HEK293T (cell line): ENCODE measurements at regions not wholly inside any gene's neighbourhood (a gene's known extent, or its start where the extent isn't known, plus 50 kb on each side); places are given as distances from the start of the nearest gene placed in this dataset.
A peak's percentile ranks its signal among the peaks of the same experiment; 100 is the strongest.
"Not testable (repeated sequence)": the region's sequence is repeated elsewhere in the genome, so short reads cannot be mapped to it uniquely, and the experiment has no call there.

Experiments
- CTCF ChIA-PET: fragments of 350-600 bp; formaldehyde crosslinking; extraction: SDS; loops from one replicate; lab custom pipeline; 2021; ENCODE audit warnings: antibody characterized with exemption, inconsistent platforms; lab: Yijun Ruan, JAX
- POLR2A ChIA-PET: fragments of 350-600 bp; formaldehyde crosslinking; extraction: SDS; loops from one replicate; lab custom pipeline; 2020; ENCODE audit warnings: antibody characterized with exemption, inconsistent platforms; lab: Yijun Ruan, JAX
- DNase-seq: peaks from one replicate; pipeline ENCODE4 v3.0.0; 2012; ENCODE audit warnings: mixed read lengths; ENCODE audit errors: extremely low spot score
- ARNT ChIP-seq: fragments of 450-650 bp; IDR thresholded peaks from 2 replicates; pipeline ENCODE4 v1.6.1; 2017; ENCODE audit warnings: mild to moderate bottlenecking
- BHLHE40 ChIP-seq: fragments of 450-650 bp; IDR thresholded peaks from 2 replicates; pipeline ENCODE4 v1.6.1; 2016; ENCODE audit warnings: mild to moderate bottlenecking, moderate library complexity, borderline replicate concordance
- CTBP1 ChIP-seq: fragments of 450-650 bp; IDR thresholded peaks from 2 replicates; pipeline ENCODE4 v1.6.1; 2016; ENCODE audit warnings: borderline replicate concordance
- ELF4 ChIP-seq: fragments of 450-650 bp; IDR thresholded peaks from 2 replicates; pipeline ENCODE4 v1.6.1; 2017; ENCODE audit warnings: antibody characterized with exemption
- FOXA1 ChIP-seq: fragments of 450-650 bp; IDR thresholded peaks from 2 replicates; pipeline ENCODE4 v1.6.1; 2016; ENCODE audit warnings: mild to moderate bottlenecking
- FOXK2 ChIP-seq: fragments of 450-650 bp; IDR thresholded peaks from 2 replicates; pipeline ENCODE4 v1.6.1; 2016; ENCODE audit warnings: mild to moderate bottlenecking
- FOXM1 ChIP-seq: fragments of 450-650 bp; IDR thresholded peaks from 2 replicates; pipeline ENCODE4 v1.6.1; 2017; ENCODE audit warnings: mild to moderate bottlenecking, borderline replicate concordance
- HDGF ChIP-seq: fragments of 450-650 bp; IDR thresholded peaks from 2 replicates; pipeline ENCODE4 v1.6.1; 2017; ENCODE audit warnings: antibody characterized with exemption, borderline replicate concordance
- L3MBTL2 ChIP-seq: fragments of 450-650 bp; conservative IDR thresholded peaks from 2 replicates; pipeline ENCODE4 v1.6.1; 2016; ENCODE audit warnings: mild to moderate bottlenecking
- LEF1 ChIP-seq: fragments of 450-650 bp; IDR thresholded peaks from 2 replicates; pipeline ENCODE4 v1.6.1; 2017; ENCODE audit warnings: mild to moderate bottlenecking, borderline replicate concordance
- NFRKB ChIP-seq: fragments of 450-650 bp; IDR thresholded peaks from 2 replicates; pipeline ENCODE4 v1.6.1; 2016; ENCODE audit warnings: mild to moderate bottlenecking, moderate library complexity
- PKNOX1 ChIP-seq: fragments of 450-650 bp; IDR thresholded peaks from 2 replicates; pipeline ENCODE4 v1.6.1; 2016
- SP1 ChIP-seq: fragments of 450-650 bp; IDR thresholded peaks from 2 replicates; pipeline ENCODE4 v1.6.1; 2017
- SUZ12 ChIP-seq: fragments of 450-650 bp; IDR thresholded peaks from 2 replicates; pipeline ENCODE4 v1.6.1; 2016; ENCODE audit warnings: mild to moderate bottlenecking
- TARDBP ChIP-seq: fragments of 450-650 bp; IDR thresholded peaks from 2 replicates; pipeline ENCODE4 v1.6.1; 2016
- ZNF384 ChIP-seq: fragments of 450-650 bp; IDR thresholded peaks from 2 replicates; pipeline ENCODE4 v1.6.1; 2016

DNA sequence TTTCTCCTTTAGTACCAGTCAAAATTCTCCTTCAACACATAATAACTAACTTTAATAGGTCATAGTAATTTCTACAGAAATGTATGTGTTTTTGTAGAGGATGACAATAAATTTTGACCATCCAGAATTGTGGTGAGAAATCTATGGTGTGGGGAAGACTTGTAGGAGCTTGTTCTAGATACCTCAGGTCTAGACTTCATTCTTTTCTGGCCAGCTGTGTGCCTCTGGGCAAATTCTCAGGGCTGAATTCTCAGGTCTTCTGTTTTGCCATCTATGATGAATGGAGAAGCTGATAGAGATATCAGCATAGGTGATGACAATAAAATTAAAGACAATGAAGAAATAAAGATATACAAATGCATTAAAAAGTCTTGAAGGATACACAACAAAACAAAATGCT is 298.6 kb upstream of the MEF2C start:
- POLR2A ChIA-PET, result no interaction called here
- TF ChIP-seq ARNT (no peak), SP1 (no peak), FOXK2 (no peak), FOXM1 (no peak), ZNF384 (no peak), BHLHE40 (no peak), ELF4 (no peak), CTBP1 (no peak), LEF1 (no peak), L3MBTL2 (no peak), HDGF (no peak), PKNOX1 (no peak), TARDBP (no peak), FOXA1 (no peak)
- CTCF ChIA-PET, result no interaction called here
- no peak for DNase-seq

DNA sequence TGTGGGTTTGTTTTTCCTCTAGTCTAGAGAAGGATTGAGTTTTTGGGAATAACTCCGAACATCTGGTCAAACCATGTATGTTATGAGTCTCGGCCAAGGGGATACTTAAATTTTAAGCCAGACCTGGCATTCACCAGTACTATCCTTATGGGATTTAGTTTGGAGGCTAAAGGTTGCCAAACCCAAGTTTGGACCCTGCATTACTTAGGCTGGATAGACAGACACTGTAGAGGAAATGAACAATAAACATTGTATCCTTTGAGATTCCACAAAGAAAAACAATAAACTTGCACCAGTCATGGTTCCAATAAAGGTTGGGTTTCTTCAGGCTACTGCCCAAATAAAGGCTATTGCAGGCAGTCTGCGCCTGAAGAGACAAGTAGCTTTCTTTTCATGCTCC is 296.7 kb upstream of the MEF2C start:
- ChIA-PET POLR2A (no interaction called here), CTCF (no interaction called here)
- no peak for TF ChIP-seq L3MBTL2
- TF ChIP-seq SP1, result no peak
- no peak for TF ChIP-seq ARNT
- no peak for TF ChIP-seq FOXA1
- no peak for TF ChIP-seq CTBP1
- no peak for TF ChIP-seq SUZ12
- no peak for TF ChIP-seq ZNF384
- no peak for TF ChIP-seq NFRKB
- no peak for TF ChIP-seq FOXM1
- no peak for TF ChIP-seq FOXK2
- TF ChIP-seq ELF4, result no peak
- no peak for TF ChIP-seq PKNOX1
- TF ChIP-seq HDGF, result no peak
- TF ChIP-seq TARDBP, result no peak
- no peak for TF ChIP-seq BHLHE40
- TF ChIP-seq LEF1, result no peak
- DNase-seq, result no peak

GRCh38 chr5:89178541-89178940 is 295.6 kb upstream of the MEF2C start:
- TF ChIP-seq PKNOX1 (no peak), ARNT (no peak), ZNF384 (no peak), FOXK2 (no peak), HDGF (no peak), BHLHE40 (no peak), TARDBP (no peak), SP1 (no peak), ELF4 (no peak), CTBP1 (no peak), L3MBTL2 (no peak), FOXA1 (no peak), NFRKB (no peak), LEF1 (no peak), SUZ12 (no peak), FOXM1 (no peak)
- CTCF ChIA-PET, result no interaction called here
- DNase-seq, result no peak
- POLR2A ChIA-PET, result no interaction called here

DNA sequence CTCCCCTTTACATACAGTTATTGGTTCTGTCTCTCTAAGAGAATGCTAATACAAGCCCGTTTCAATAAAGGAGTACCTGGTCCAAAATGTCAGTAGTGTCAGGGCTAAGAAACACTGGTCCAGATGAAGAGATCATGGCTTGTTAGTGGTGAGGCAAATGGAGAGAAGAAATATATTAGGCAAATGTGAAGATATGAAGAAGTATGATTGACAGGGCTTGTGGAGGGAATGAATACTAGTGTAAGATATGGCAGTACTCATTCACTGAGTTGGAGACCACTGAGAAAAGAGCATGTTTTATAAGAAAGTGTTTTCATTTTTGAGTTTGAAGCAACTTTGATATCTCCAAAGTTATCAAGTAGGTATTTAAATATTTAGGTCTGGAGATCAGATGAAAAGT is 290.5 kb upstream of the MEF2C start:
- CTCF ChIA-PET, result no interaction called here
- peak; percentile 21; the same call in 1 of the 2 replicates for TF ChIP-seq PKNOX1
- no peak for TF ChIP-seq ELF4

DNA sequence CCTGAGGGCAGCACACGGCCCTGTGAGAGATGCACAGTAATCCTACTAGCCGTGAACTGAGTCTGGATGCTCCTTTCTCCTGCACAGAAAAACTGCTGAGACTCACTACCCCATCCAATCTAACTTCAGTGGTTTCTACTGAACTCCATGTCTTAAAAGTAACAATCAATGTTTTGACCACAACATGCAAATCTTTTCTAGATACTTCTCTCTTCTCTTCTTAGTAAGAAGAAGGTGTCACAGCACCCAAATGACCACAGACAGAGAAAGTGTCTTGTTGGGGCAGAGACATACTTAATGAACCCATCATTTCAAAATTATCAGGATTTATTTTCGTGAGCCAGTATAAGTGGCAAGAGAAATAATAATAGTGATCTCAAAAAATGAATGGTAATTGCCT is 285.8 kb upstream of the MEF2C start:
- ChIA-PET CTCF (no interaction called here), POLR2A (no interaction called here)
- TF ChIP-seq TARDBP, result no peak
- TF ChIP-seq ARNT, result no peak
- TF ChIP-seq FOXM1, result no peak
- no peak for TF ChIP-seq FOXA1
- no peak for TF ChIP-seq SUZ12
- TF ChIP-seq BHLHE40, result no peak
- no peak for TF ChIP-seq PKNOX1
- no peak for TF ChIP-seq SP1
- no peak for TF ChIP-seq ZNF384
- no peak for TF ChIP-seq CTBP1
- TF ChIP-seq LEF1, result no peak
- no peak for TF ChIP-seq NFRKB
- TF ChIP-seq FOXK2, result no peak
- DNase-seq, result no peak

More for the DNA sequence above, 290.5 kb upstream of the MEF2C start:
- POLR2A ChIA-PET, result no interaction called here
- DNase-seq, result no peak

GRCh38 chr5:89164703-89165102 is 281.7 kb upstream of the MEF2C start:
- CTCF ChIA-PET, result not testable (repeated sequence)

More at GRCh38 chr5:89164703-89165102, 281.7 kb upstream of the MEF2C start:
- POLR2A ChIA-PET, DNase-seq: not testable (repeated sequence)
